ENCODE measurements at regions not wholly inside any gene's neighbourhood (a gene's known extent, or its start where the extent isn't known, plus 50 kb on each side); places are given as distances from the start of the nearest gene placed in this dataset.

- Histone ChIP-seq H3K36me3 (ENCODE audit: control insufficient read depth, insufficient read depth, low read length) (no peaks in the 10 kb centered on the region), H3K27ac (ENCODE audit: low read depth, low read length) (peak overlapping the region; percentile 4), H3K9me3 (ENCODE audit: control insufficient read depth, low read length) (no peaks in the 10 kb centered on the region), H3K4me3 (ENCODE audit: low read length) (no peak overlapping the region), H3K4me1 (ENCODE audit: control insufficient read depth, insufficient read depth, low read length) (peaks cover 18% of the 10 kb centered on the region), H3K27me3 (ENCODE audit: control insufficient read depth, insufficient read depth, low read length, poor library complexity, severe bottlenecking) (no peaks in the 10 kb centered on the region), H3K9ac (ENCODE audit: extremely low read depth, low read length, poor library complexity, severe bottlenecking) (no peak overlapping the region)
- no peaks in the 10 kb centered on the region for H3K27me3 Mint-ChIP-seq (ENCODE audit: insufficient read depth)
- no peak overlapping the region for H3K4me3 Mint-ChIP-seq
- H3K27ac Mint-ChIP-seq, result no peak overlapping the region
- no peak for TF ChIP-seq CTCF (conservative IDR thresholded peaks at IDR 0.05)
- no peaks in the 10 kb centered on the region for H3K9me3 Mint-ChIP-seq
- DNase-seq, result no peak
- H3K4me1 Mint-ChIP-seq, result peaks cover 59% of the 10 kb centered on the region
- WGBS, 2 experiments (ENCODE audit: insufficient coverage in 1 of 2, insufficient read length in 1 of 2), result 80 to 82% methylated on average over 2 to 3 of the region's 3 CpGs
- H3K36me3 Mint-ChIP-seq (ENCODE audit: low read depth), result no peaks in the 10 kb centered on the region
Observed at GRCh38 chr3:117603097-117603496, 893.5 kb downstream of the TUSC7 start.

GRCh38 chr3:117606866-117607265 lies 897.3 kb downstream of the TUSC7 start:
- no peak for TF ChIP-seq CTCF (conservative IDR thresholded peaks at IDR 0.05)
- no peak overlapping the region for H3K27ac ChIP-seq (ENCODE audit: low read depth, low read length)
- H3K27me3 ChIP-seq (ENCODE audit: control insufficient read depth, insufficient read depth, low read length, poor library complexity, severe bottlenecking), result no peaks in the 10 kb centered on the region
- no peak overlapping the region for H3K4me3 Mint-ChIP-seq
- H3K9ac ChIP-seq (ENCODE audit: extremely low read depth, low read length, poor library complexity, severe bottlenecking), result no peak overlapping the region
- H3K27ac Mint-ChIP-seq, result no peak overlapping the region
- no peaks in the 10 kb centered on the region for H3K27me3 Mint-ChIP-seq (ENCODE audit: insufficient read depth)
- peaks cover 2% of the 10 kb centered on the region for H3K36me3 Mint-ChIP-seq (ENCODE audit: low read depth)
- peaks cover 5% of the 10 kb centered on the region for H3K9me3 Mint-ChIP-seq
- 94 to 100% methylated on average over 2 of the region's 2 CpGs for WGBS, 2 experiments (ENCODE audit: insufficient coverage in 1 of 2, insufficient read length in 1 of 2)
- peaks cover 55% of the 10 kb centered on the region for H3K4me1 Mint-ChIP-seq
- peaks cover 25% of the 10 kb centered on the region for H3K4me1 ChIP-seq (ENCODE audit: control insufficient read depth, insufficient read depth, low read length)
- DNase-seq, result no peak
- H3K9me3 ChIP-seq (ENCODE audit: control insufficient read depth, low read length), result peaks cover 5% of the 10 kb centered on the region
- H3K36me3 ChIP-seq (ENCODE audit: control insufficient read depth, insufficient read depth, low read length), result no peaks in the 10 kb centered on the region
- no peak overlapping the region for H3K4me3 ChIP-seq (ENCODE audit: low read length)

GRCh38 chr3:117609330-117609729 lies 899.8 kb downstream of the TUSC7 start:
- Histone ChIP-seq H3K27me3 (ENCODE audit: control insufficient read depth, insufficient read depth, low read length, poor library complexity, severe bottlenecking) (no peaks in the 10 kb centered on the region), H3K9me3 (ENCODE audit: control insufficient read depth, low read length) (peaks cover 5% of the 10 kb centered on the region), H3K27ac (ENCODE audit: low read depth, low read length) (no peak overlapping the region), H3K4me3 (ENCODE audit: low read length) (no peak overlapping the region), H3K4me1 (ENCODE audit: control insufficient read depth, insufficient read depth, low read length) (peaks cover 19% of the 10 kb centered on the region), H3K9ac (ENCODE audit: extremely low read depth, low read length, poor library complexity, severe bottlenecking) (no peak overlapping the region), H3K36me3 (ENCODE audit: control insufficient read depth, insufficient read depth, low read length) (no peaks in the 10 kb centered on the region)
- Mint-ChIP-seq H3K36me3 (ENCODE audit: low read depth) (peaks cover 2% of the 10 kb centered on the region), H3K27me3 (ENCODE audit: insufficient read depth) (no peaks in the 10 kb centered on the region), H3K4me3 (no peak overlapping the region), H3K27ac (no peak overlapping the region), H3K9me3 (peaks cover 5% of the 10 kb centered on the region), H3K4me1 (peaks cover 34% of the 10 kb centered on the region)
- DNase-seq, result no peak
- no peak for TF ChIP-seq CTCF (conservative IDR thresholded peaks at IDR 0.05)
- WGBS, 2 experiments (ENCODE audit: insufficient coverage in 1 of 2, insufficient read length in 1 of 2), result 75 to 79% methylated on average over 3 to 4 of the region's 4 CpGs

Measured in endodermal cell (in vitro differentiated cells).